K562 (cell line): ENCODE measurements at regions not wholly inside any gene's neighbourhood (a gene's known extent, or its start where the extent isn't known, plus 50 kb on each side); places are given as distances from the start of the nearest gene placed in this dataset.

ENCODE experiments used
- CBFA2T2 ChIP-seq: fragments of 450-650 bp; conservative IDR thresholded peaks from 2 replicates; pipeline ENCODE4 v1.6.1; 2017; ENCODE audit warnings: mild to moderate bottlenecking
- DDX20 ChIP-seq: fragments of 450-650 bp; IDR thresholded peaks from 2 replicates; pipeline ENCODE4 v1.6.1; 2016; ENCODE audit warnings: missing genetic modification characterization, low read depth, mild to moderate bottlenecking, missing compliant biosample characterization, moderate library complexity
- DIDO1 ChIP-seq: fragments of 450-650 bp; IDR thresholded peaks from 2 replicates; pipeline ENCODE4 v1.6.1; 2016; ENCODE audit warnings: low read depth, missing biosample characterization, missing genetic modification characterization
- EP400 ChIP-seq: fragments of 450-650 bp; IDR thresholded peaks from 2 replicates; pipeline ENCODE4 v1.6.1; 2017; ENCODE audit warnings: antibody characterized with exemption, mild to moderate bottlenecking, moderate library complexity
- HDAC8 ChIP-seq: fragments of 450-650 bp; IDR thresholded peaks from 2 replicates; pipeline ENCODE4 v1.6.1; 2016; ENCODE audit warnings: mild to moderate bottlenecking, missing genetic modification characterization, moderate library complexity, missing compliant biosample characterization
- NFE2L1 ChIP-seq: fragments of 450-650 bp; IDR thresholded peaks from 2 replicates; pipeline ENCODE4 v1.6.1; 2016; ENCODE audit warnings: missing genetic modification characterization, low read depth, mild to moderate bottlenecking, missing compliant biosample characterization, moderate library complexity, borderline replicate concordance
- POLR3A ChIP-seq: IDR thresholded peaks from 2 replicates; pipeline ENCODE4 v1.6.1; 2011; ENCODE audit warnings: borderline replicate concordance, mild to moderate bottlenecking, moderate library complexity; ENCODE audit not compliant: insufficient read length, insufficient read depth; ENCODE audit errors: extremely low read depth
- RAD51 ChIP-seq: fragments of 450-650 bp; IDR thresholded peaks from 2 replicates; pipeline ENCODE4 v1.7.1; 2016; ENCODE audit warnings: low read depth, mild to moderate bottlenecking, borderline replicate concordance
- RBM25 ChIP-seq: fragments of 200-400 bp; formaldehyde crosslinking; IDR thresholded peaks from 2 replicates; pipeline ENCODE4 v1.6.1; 2018; ENCODE audit warnings: low read length, low read depth, moderate library complexity; ENCODE audit not compliant: severe bottlenecking
- VEZF1 ChIP-seq: fragments of 200-800 bp; sonication (Bioruptor generic); IDR thresholded peaks from 2 replicates; pipeline ENCODE4 v1.6.1; 2017; ENCODE audit warnings: missing genetic modification characterization, missing compliant biosample characterization
- ZNF253 ChIP-seq: fragments of 250-450 bp; sonication (Bioruptor Pico); conservative IDR thresholded peaks from 2 replicates; pipeline ENCODE4 v1.6.1; 2021; ENCODE audit warnings: mild to moderate bottlenecking
- ZNF764 ChIP-seq: fragments of 250-450 bp; sonication (Bioruptor Pico); IDR thresholded peaks from 2 replicates; pipeline ENCODE4 v1.4.0; 2020; ENCODE audit warnings: low read depth, mild to moderate bottlenecking, moderate library complexity
- TF ChIP-seq, protein P1 (sequence below), 2 experiments: fragments of 450-650 bp; conservative IDR thresholded peaks; 2 replicates each; pipeline ENCODE4 v1.6.1; 2017; ENCODE audit warnings: mild to moderate bottlenecking in 2 of 2, moderate library complexity in 2 of 2
- TF ChIP-seq, protein P2 (sequence below): sonication (generic); formaldehyde crosslinking; IDR thresholded peaks from 2 replicates; pipeline ENCODE4 v1.8.0; 2022; ENCODE audit warnings: mild to moderate bottlenecking, missing genetic modification reagents

GRCh38 chr20:52446421-52447224 is 255.0 kb upstream of the ZFP64 start (continued):
- TF ChIP-seq VEZF1 (CRISPR knock-in tag) (peak; percentile 58; the same call in 1 of the 2 replicates), POLR3A (no peak), NFE2L1 (tag) (no peak), DIDO1 (no peak), RBM25 (peak; percentile 58), ZNF253 (no peak), EP400 (0 out of 2 replicates have a peak, but pooled peaks have one; percentile 24), ZNF764 (no peak), RAD51 (no peak), CBFA2T2 (no peak), DDX20 (no peak), HDAC8 (no peak)
- TF ChIP-seq, protein P1, sequence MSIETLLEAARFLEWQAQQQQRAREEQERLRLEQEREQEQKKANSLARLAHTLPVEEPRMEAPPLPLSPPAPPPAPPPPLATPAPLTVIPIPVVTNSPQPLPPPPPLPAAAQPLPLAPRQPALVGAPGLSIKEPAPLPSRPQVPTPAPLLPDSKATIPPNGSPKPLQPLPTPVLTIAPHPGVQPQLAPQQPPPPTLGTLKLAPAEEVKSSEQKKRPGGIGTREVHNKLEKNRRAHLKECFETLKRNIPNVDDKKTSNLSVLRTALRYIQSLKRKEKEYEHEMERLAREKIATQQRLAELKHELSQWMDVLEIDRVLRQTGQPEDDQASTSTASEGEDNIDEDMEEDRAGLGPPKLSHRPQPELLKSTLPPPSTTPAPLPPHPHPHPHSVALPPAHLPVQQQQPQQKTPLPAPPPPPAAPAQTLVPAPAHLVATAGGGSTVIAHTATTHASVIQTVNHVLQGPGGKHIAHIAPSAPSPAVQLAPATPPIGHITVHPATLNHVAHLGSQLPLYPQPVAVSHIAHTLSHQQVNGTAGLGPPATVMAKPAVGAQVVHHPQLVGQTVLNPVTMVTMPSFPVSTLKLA (conservative IDR thresholded peaks at IDR 0.05) = peak; percentile 37 to 51; a peak in 3 of 4 replicates
- TF ChIP-seq, protein P2, sequence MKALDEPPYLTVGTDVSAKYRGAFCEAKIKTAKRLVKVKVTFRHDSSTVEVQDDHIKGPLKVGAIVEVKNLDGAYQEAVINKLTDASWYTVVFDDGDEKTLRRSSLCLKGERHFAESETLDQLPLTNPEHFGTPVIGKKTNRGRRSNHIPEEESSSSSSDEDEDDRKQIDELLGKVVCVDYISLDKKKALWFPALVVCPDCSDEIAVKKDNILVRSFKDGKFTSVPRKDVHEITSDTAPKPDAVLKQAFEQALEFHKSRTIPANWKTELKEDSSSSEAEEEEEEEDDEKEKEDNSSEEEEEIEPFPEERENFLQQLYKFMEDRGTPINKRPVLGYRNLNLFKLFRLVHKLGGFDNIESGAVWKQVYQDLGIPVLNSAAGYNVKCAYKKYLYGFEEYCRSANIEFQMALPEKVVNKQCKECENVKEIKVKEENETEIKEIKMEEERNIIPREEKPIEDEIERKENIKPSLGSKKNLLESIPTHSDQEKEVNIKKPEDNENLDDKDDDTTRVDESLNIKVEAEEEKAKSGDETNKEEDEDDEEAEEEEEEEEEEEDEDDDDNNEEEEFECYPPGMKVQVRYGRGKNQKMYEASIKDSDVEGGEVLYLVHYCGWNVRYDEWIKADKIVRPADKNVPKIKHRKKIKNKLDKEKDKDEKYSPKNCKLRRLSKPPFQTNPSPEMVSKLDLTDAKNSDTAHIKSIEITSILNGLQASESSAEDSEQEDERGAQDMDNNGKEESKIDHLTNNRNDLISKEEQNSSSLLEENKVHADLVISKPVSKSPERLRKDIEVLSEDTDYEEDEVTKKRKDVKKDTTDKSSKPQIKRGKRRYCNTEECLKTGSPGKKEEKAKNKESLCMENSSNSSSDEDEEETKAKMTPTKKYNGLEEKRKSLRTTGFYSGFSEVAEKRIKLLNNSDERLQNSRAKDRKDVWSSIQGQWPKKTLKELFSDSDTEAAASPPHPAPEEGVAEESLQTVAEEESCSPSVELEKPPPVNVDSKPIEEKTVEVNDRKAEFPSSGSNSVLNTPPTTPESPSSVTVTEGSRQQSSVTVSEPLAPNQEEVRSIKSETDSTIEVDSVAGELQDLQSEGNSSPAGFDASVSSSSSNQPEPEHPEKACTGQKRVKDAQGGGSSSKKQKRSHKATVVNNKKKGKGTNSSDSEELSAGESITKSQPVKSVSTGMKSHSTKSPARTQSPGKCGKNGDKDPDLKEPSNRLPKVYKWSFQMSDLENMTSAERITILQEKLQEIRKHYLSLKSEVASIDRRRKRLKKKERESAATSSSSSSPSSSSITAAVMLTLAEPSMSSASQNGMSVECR (CRISPR knock-in tag) = no peak
